ENCODE measurements at regions not wholly inside any gene's neighbourhood (a gene's known extent, or its start where the extent isn't known, plus 50 kb on each side); places are given as distances from the start of the nearest gene placed in this dataset.

GRCh38 chr2:106011380-106011779, 182.7 kb downstream of the UXS1 start:
- Histone ChIP-seq H3K4me3 (no peak overlapping the region), H3K4me1 (no peaks in the 10 kb centered on the region), H3K9me3 (peaks cover 8% of the 10 kb centered on the region; the same call in 1 of the 3 replicates), H3K27ac (no peak overlapping the region), H3K4me2 (no peak overlapping the region)
- TF ChIP-seq EP300 (IDR thresholded peaks at IDR 0.05) (no peak), FOXS1 (CRISPR knock-in tag; IDR thresholded peaks at IDR 0.05) (no peak), BHLHE40 (IDR thresholded peaks at IDR 0.05; ENCODE audit: low read depth, low read length) (no peak), USF2 (IDR thresholded peaks at IDR 0.05) (no peak), FOSB (CRISPR knock-in tag; IDR thresholded peaks at IDR 0.05) (no peak), CEBPB (IDR thresholded peaks at IDR 0.05) (no peak), NR3C1 (IDR thresholded peaks at IDR 0.05) (no peak), MYC (IDR thresholded peaks at IDR 0.05; ENCODE audit: borderline replicate concordance, low read length) (no peak), POLR2AphosphoS2 (conservative IDR thresholded peaks at IDR 0.05; ENCODE audit: low read length) (no peak), HOXA7 (CRISPR knock-in tag; IDR thresholded peaks at IDR 0.05) (no peak), GATA3 (IDR thresholded peaks at IDR 0.05; ENCODE audit: borderline replicate concordance) (no peak), FOSL2 (IDR thresholded peaks at IDR 0.05) (no peak), FOSL2 (CRISPR knock-in tag; IDR thresholded peaks at IDR 0.05) (no peak), HMGXB4 (CRISPR knock-in tag; IDR thresholded peaks at IDR 0.05; ENCODE audit: borderline replicate concordance) (no peak), REST (IDR thresholded peaks at IDR 0.05) (no peak), TP53 (CRISPR knock-in tag; IDR thresholded peaks at IDR 0.05) (no peak)
- 82% methylated on average over 2 of the region's 2 CpGs for WGBS (ENCODE audit: missing lambda C conversion rate)
- POLR2A ChIA-PET = no interaction called here
- FAIRE-seq = no peak
- no peak for ATAC-seq
- CTCF ChIA-PET = interaction anchor here (1.2 kb wide), 1 partner anchor 12 kb away, joined by 4 read pairs; no protein-coding TSS in a partner anchor
- DNase-seq (ENCODE audit: low read depth in 1 of 2, low spot score in 1 of 2) = no peak

GRCh38 chr2:106010818-106011355, 183.2 kb downstream of the UXS1 start:
- no peak for FAIRE-seq
- POLR2A ChIA-PET = no interaction called here

More at GRCh38 chr2:106010818-106011355, 183.2 kb downstream of the UXS1 start:
- WGBS (ENCODE audit: missing lambda C conversion rate) = 63% methylated on average over 6 of the region's 6 CpGs
- ATAC-seq (no peak), DNase-seq (ENCODE audit: low read depth in 1 of 2, low spot score in 1 of 2) (no peak)
- CTCF ChIA-PET = interaction anchor here (1.2 kb wide), 1 partner anchor 11 kb away, joined by 4 read pairs; no protein-coding TSS in a partner anchor
- Histone ChIP-seq H3K9me3 (peaks cover 8% of the 10 kb centered on the region; the same call in 1 of the 3 replicates), H3K4me2 (no peak overlapping the region), H3K27ac (no peak overlapping the region), H3K4me3 (no peak overlapping the region), H3K4me1 (no peaks in the 10 kb centered on the region)
- TF ChIP-seq ZNF302 (CRISPR knock-in tag; IDR thresholded peaks at IDR 0.05) = no peak
- no peak for TF ChIP-seq ELK1 (IDR thresholded peaks at IDR 0.05; ENCODE audit: low read depth, low read length)

All from A549 (cell line).